CD4-positive, alpha-beta memory T cell (primary cell): ENCODE measurements at regions not wholly inside any gene's neighbourhood (a gene's known extent, or its start where the extent isn't known, plus 50 kb on each side); places are given as distances from the start of the nearest gene placed in this dataset.

Experiments
- CTCF ChIA-PET: fragments of 350-600 bp; sonication (Branson Sonifier 250); formaldehyde crosslinking; loops from one replicate; lab custom pipeline; 2021; ENCODE audit warnings: inconsistent platforms; ENCODE audit not compliant: partially characterized antibody; lab: Charles Lee
- POLR2A ChIA-PET: fragments of 350-600 bp; sonication (Branson Sonifier 250); formaldehyde crosslinking; loops from one replicate; lab custom pipeline; 2021; ENCODE audit not compliant: partially characterized antibody; lab: Charles Lee
- DNase-seq, 5 donors: peaks; one replicate each; pipeline versions ENCODE4 v3.0.0 to v3.0.0-alpha.2; 2020 to 2022; ENCODE audit warnings: mixed read lengths in 1 of 5
- H3K27ac ChIP-seq: one replicate; pipeline ENCODE4 v1.7.0; 2013; ENCODE audit warnings: low read depth, low read length
- H3K27me3 ChIP-seq: 2 replicates; pipeline ENCODE4 v1.7.0; 2013; ENCODE audit warnings: mild to moderate bottlenecking, low read length, moderate library complexity; ENCODE audit not compliant: insufficient read depth
- H3K36me3 ChIP-seq: 2 replicates; pipeline ENCODE4 v1.7.0; 2013; ENCODE audit warnings: mild to moderate bottlenecking, low read length, moderate library complexity; ENCODE audit not compliant: insufficient read depth
- H3K4me1 ChIP-seq: 2 replicates; pipeline ENCODE4 v1.7.0; 2013; ENCODE audit warnings: mild to moderate bottlenecking, low read length, moderate library complexity; ENCODE audit not compliant: insufficient read depth
- H3K4me3 ChIP-seq, 2 donors: one replicate each; pipeline ENCODE4 v1.7.0; 2013; ENCODE audit warnings: low read length in 2 of 2, mild to moderate bottlenecking in 1 of 2
- H3K9me3 ChIP-seq, 2 donors: one replicate each; pipeline ENCODE4 v1.7.0; 2013; ENCODE audit warnings: low read length in 2 of 2, control low read depth in 1 of 2; ENCODE audit not compliant: control insufficient read depth in 1 of 2
- H3K27ac Mint-ChIP-seq, 7 donors: one replicate each; pipeline ENCODE4 v1.8.0; 2020 to 2021; ENCODE audit warnings: mixed read lengths in 7 of 7, mild to moderate bottlenecking in 6 of 7, inconsistent platforms in 3 of 7, moderate library complexity in 3 of 7
- H3K27me3 Mint-ChIP-seq, 2 donors: one replicate each; pipeline ENCODE4 v1.8.0; 2020 to 2021; ENCODE audit warnings: mixed read lengths in 2 of 2
- H3K36me3 Mint-ChIP-seq, 2 donors: one replicate each; pipeline ENCODE4 v1.8.0; 2020 to 2021; ENCODE audit warnings: mixed read lengths in 2 of 2, inconsistent platforms in 1 of 2, mild to moderate bottlenecking in 1 of 2
- H3K4me1 Mint-ChIP-seq, 4 donors: one replicate each; pipeline ENCODE4 v1.8.0; 2020 to 2021; ENCODE audit warnings: mixed read lengths in 4 of 4, mild to moderate bottlenecking in 1 of 4
- H3K4me3 Mint-ChIP-seq, 8 donors: one replicate each; pipeline ENCODE4 v1.8.0; 2020 to 2021; ENCODE audit warnings: mixed read lengths in 8 of 8, mild to moderate bottlenecking in 7 of 8, moderate library complexity in 6 of 8, inconsistent platforms in 3 of 8
- H3K9me3 Mint-ChIP-seq, 8 donors: one replicate each; pipeline ENCODE4 v1.8.0; 2020 to 2021; ENCODE audit warnings: mixed read lengths in 8 of 8, mild to moderate bottlenecking in 5 of 8, inconsistent platforms in 3 of 8, moderate library complexity in 1 of 8
- intact Hi-C: fragments of 100-400 bp; cut with micrococcal nuclease; formaldehyde crosslinking; loops from one replicate; pipeline ENCODE4 v1.15.1; 2023

GRCh38 chr2:116911540-116911939 lies 903.0 kb upstream of the DDX18 start:
- no peaks in the 10 kb centered on the region for H3K9me3 ChIP-seq
- H3K27ac ChIP-seq: no peak overlapping the region
- no peaks in the 10 kb centered on the region for H3K36me3 ChIP-seq
- Mint-ChIP-seq H3K9me3 (peaks cover 0 to 15% (median 5%) of the 10 kb centered on the region in 8 donors), H3K27ac (no peak overlapping the region), H3K27me3 (no peaks in the 10 kb centered on the region), H3K4me3 (no peak overlapping the region), H3K36me3 (no peaks in the 10 kb centered on the region), H3K4me1 (no peaks in the 10 kb centered on the region)
- H3K4me1 ChIP-seq: no peaks in the 10 kb centered on the region
- H3K27me3 ChIP-seq: no peaks in the 10 kb centered on the region
- ChIA-PET CTCF (no interaction called here), POLR2A (no interaction called here)
- H3K4me3 ChIP-seq: no peak overlapping the region
- no peak for DNase-seq
- intact Hi-C loops: no loop called here

- intact Hi-C loops: no loop called here
- Mint-ChIP-seq H3K27ac (no peak overlapping the region), H3K4me3 (no peak overlapping the region), H3K27me3 (no peaks in the 10 kb centered on the region), H3K9me3 (peaks cover under 1 to 10% (median 6%) of the 10 kb centered on the region in 8 donors), H3K4me1 (no peaks in the 10 kb centered on the region), H3K36me3 (no peaks in the 10 kb centered on the region)
- Histone ChIP-seq H3K27ac (no peak overlapping the region), H3K4me3 (no peak overlapping the region), H3K36me3 (no peaks in the 10 kb centered on the region), H3K4me1 (no peaks in the 10 kb centered on the region), H3K27me3 (no peaks in the 10 kb centered on the region), H3K9me3 (no peaks in the 10 kb centered on the region)
- ChIA-PET CTCF (no interaction called here), POLR2A (no interaction called here)
- no peak for DNase-seq
Measured at GRCh38 chr2:116915673-116916072, 898.8 kb upstream of the DDX18 start.

DNA sequence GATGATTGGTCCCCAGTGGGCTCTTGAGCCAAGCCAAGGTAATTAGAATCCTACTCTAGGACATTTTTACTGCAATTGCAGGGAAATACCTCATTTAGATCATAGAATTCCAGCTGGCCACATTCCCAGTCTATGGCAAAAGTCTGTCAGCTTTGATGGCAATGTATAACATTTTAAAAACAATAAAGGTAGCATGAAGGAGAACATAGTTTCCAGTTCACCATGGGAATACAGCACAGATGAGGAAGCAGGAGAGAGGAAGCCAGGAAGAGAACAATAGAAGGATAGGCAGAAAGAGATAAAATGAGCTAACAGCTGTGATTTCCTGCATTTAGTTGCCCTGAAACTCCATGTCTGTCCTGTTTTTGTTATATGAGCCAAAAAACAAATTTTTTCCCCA lies 897.3 kb upstream of the DDX18 start:
- Histone ChIP-seq H3K27ac (no peak overlapping the region), H3K4me1 (no peaks in the 10 kb centered on the region), H3K9me3 (no peaks in the 10 kb centered on the region), H3K4me3 (no peak overlapping the region), H3K27me3 (no peaks in the 10 kb centered on the region), H3K36me3 (no peaks in the 10 kb centered on the region)
- no peak overlapping the region for H3K27ac Mint-ChIP-seq
- H3K4me1 Mint-ChIP-seq: no peaks in the 10 kb centered on the region
- intact Hi-C loops: no loop called here
- H3K9me3 Mint-ChIP-seq: peaks cover 3 to 11% (median 8%) of the 10 kb centered on the region in 8 donors
- DNase-seq: no peak
- no peaks in the 10 kb centered on the region for H3K27me3 Mint-ChIP-seq
- no peak overlapping the region for H3K4me3 Mint-ChIP-seq
- POLR2A ChIA-PET: no interaction called here
- CTCF ChIA-PET: no interaction called here
- H3K36me3 Mint-ChIP-seq: no peaks in the 10 kb centered on the region

DNA sequence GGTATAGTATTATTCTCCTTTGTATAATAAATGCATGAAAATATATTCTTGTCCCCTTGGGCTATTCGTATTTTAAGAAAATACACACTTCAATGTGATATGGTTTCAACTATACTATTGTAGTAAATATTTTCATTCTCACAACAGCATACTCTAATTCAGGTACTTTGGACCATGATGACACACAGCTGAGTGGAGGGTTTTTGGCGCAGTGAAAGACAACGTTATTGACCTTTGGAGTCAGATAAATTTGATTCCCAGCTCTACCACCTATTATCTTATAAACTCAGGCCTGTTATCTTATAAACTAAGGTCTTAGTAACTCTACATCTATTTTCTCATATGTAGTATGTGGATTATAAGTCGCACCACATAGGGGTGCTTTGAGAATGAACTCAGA lies 895.9 kb upstream of the DDX18 start:
- ChIA-PET POLR2A (no interaction called here), CTCF (no interaction called here)
- Mint-ChIP-seq H3K36me3 (no peaks in the 10 kb centered on the region), H3K27me3 (no peaks in the 10 kb centered on the region), H3K27ac (no peak overlapping the region), H3K4me1 (no peaks in the 10 kb centered on the region), H3K9me3 (peaks cover 3 to 13% (median 8%) of the 10 kb centered on the region in 8 donors), H3K4me3 (no peak overlapping the region)
- no peak overlapping the region for H3K4me3 ChIP-seq
- no peak overlapping the region for H3K27ac ChIP-seq
- H3K4me1 ChIP-seq: no peaks in the 10 kb centered on the region
- DNase-seq: no peak
- no peaks in the 10 kb centered on the region for H3K9me3 ChIP-seq
- intact Hi-C loops: no loop called here
- no peaks in the 10 kb centered on the region for H3K36me3 ChIP-seq
- no peaks in the 10 kb centered on the region for H3K27me3 ChIP-seq

DNA sequence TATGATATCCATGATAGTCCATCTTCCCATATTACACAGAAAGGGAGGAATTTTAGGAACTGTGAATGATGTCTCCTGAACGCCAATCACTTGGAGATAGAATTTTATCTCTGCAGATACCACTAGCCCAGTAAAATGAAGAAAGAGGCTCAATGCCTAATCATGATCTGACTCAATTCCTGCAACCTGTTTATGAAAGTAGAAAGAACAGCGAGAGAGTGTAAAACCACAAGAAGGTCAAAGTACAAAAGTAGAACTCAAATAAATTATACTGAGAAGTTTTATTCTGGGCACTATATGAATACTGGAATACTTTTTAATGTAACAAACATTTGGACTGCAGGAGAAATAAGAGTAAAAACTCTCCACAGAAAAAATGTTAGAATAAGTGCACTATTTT lies 892.1 kb upstream of the DDX18 start:
- Mint-ChIP-seq H3K27me3 (no peaks in the 10 kb centered on the region), H3K9me3 (peaks cover 6 to 25% (median 13%) of the 10 kb centered on the region in 8 donors), H3K4me1 (no peaks in the 10 kb centered on the region), H3K4me3 (no peak overlapping the region), H3K36me3 (no peaks in the 10 kb centered on the region), H3K27ac (no peak overlapping the region)
- DNase-seq: no peak
- POLR2A ChIA-PET: no interaction called here
- no peak overlapping the region for H3K4me3 ChIP-seq
- CTCF ChIA-PET: no interaction called here
- H3K4me1 ChIP-seq: no peaks in the 10 kb centered on the region
- no peaks in the 10 kb centered on the region for H3K27me3 ChIP-seq
- intact Hi-C loops: no loop called here
- no peak overlapping the region for H3K27ac ChIP-seq
- H3K9me3 ChIP-seq: no peaks in the 10 kb centered on the region
- H3K36me3 ChIP-seq: no peaks in the 10 kb centered on the region

DNA sequence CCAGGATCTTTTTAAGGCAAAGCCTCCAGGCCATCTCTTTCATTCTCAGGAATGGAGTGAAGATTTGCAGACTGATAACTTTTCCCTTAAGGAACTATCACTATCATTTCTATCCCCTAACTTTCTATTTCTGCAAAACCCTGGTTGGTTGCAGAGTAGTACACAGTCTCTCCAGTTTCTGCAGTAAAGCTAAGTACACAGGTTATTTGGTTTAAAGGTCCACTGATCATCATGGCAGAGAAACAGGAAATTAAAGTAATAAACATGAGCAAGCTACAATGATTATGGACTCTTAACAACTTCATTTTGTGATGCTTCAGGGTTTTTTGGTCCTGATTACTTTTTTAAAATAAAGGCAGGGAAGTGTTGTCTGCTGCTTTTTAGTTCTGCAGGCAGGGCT lies 890.0 kb upstream of the DDX18 start:
- H3K27ac Mint-ChIP-seq: no peak overlapping the region
- H3K4me3 ChIP-seq: no peak overlapping the region
- no peaks in the 10 kb centered on the region for H3K36me3 ChIP-seq
- no peak overlapping the region for H3K4me3 Mint-ChIP-seq
- CTCF ChIA-PET: no interaction called here
- no peaks in the 10 kb centered on the region for H3K36me3 Mint-ChIP-seq
- H3K27me3 Mint-ChIP-seq: no peaks in the 10 kb centered on the region
- H3K4me1 Mint-ChIP-seq: no peaks in the 10 kb centered on the region
- intact Hi-C loops: no loop called here
- H3K27ac ChIP-seq: no peak overlapping the region
- H3K9me3 Mint-ChIP-seq: peaks cover 5 to 26% (median 16%) of the 10 kb centered on the region in 8 donors
- H3K4me1 ChIP-seq: no peaks in the 10 kb centered on the region
- no peaks in the 10 kb centered on the region for H3K9me3 ChIP-seq
- H3K27me3 ChIP-seq: no peaks in the 10 kb centered on the region
- no peak for DNase-seq
- POLR2A ChIA-PET: no interaction called here

DNA sequence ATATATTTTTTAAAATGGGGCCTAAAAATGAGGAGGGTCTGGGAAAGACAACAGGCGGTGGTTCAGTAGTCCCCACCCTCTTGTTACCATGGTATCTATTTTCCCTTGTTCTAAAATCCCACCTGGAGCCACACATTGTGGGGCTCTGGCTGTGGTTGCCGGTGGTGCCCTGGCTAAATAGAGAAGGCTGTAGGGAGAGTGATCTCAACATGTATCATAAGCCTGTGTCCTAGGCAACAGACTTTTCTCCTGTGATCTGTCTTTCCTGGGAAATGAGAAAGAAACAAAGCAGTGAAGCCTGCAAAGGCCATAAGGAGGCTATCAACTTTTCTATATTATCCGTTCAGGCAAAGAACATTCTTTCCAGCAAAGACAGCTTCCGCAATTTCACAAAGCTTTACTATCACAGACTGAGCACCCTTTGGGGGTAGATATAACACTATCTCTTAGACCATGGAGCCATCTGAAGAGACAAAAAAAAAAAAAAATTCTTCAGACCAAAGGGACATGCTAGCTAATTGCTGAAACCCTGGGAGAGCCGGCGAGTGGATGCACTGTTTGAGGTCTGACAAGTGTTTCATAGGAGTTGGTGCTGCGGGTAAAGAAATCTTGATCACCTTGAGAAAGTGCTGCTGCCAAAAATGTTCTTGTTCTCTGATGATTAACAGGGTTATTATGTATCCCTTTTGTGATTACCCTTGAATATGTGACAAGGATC lies 879.2 kb upstream of the DDX18 start:
- no peak for DNase-seq
- Mint-ChIP-seq H3K9me3 (peaks cover 0 to 35% (median 18%) of the 10 kb centered on the region in 8 donors), H3K36me3 (no peaks in the 10 kb centered on the region), H3K4me1 (no peaks in the 10 kb centered on the region), H3K4me3 (no peak overlapping the region), H3K27me3 (no peaks in the 10 kb centered on the region), H3K27ac (no peak overlapping the region)
- CTCF ChIA-PET: no interaction called here
- Histone ChIP-seq H3K27me3 (no peaks in the 10 kb centered on the region), H3K4me1 (no peaks in the 10 kb centered on the region), H3K4me3 (no peak overlapping the region), H3K27ac (no peak overlapping the region), H3K36me3 (no peaks in the 10 kb centered on the region), H3K9me3 (no peaks in the 10 kb centered on the region)
- intact Hi-C loops: no loop called here
- POLR2A ChIA-PET: no interaction called here
